ENCODE measurements at regions not wholly inside any gene's neighbourhood (a gene's known extent, or its start where the extent isn't known, plus 50 kb on each side); places are given as distances from the start of the nearest gene placed in this dataset.

- H3K4me3 ChIP-seq (ENCODE audit: control insufficient read depth, low read depth, low read length), result no peak overlapping the region
- no peak for TF ChIP-seq CTCF (IDR thresholded peaks at IDR 0.05; ENCODE audit: control insufficient read depth, insufficient read depth, low read depth, low read length, missing control alignments)
- no peak for DNase-seq (ENCODE audit: low read depth)
Measured at GRCh38 chr20:11588875-11589274, 328.8 kb upstream of the BTBD3 start.

- DNase-seq (ENCODE audit: low read depth), result no peak
- TF ChIP-seq CTCF (IDR thresholded peaks at IDR 0.05; ENCODE audit: control insufficient read depth, insufficient read depth, low read depth, low read length, missing control alignments), result no peak
Measured at GRCh38 chr20:11591965-11592364, 325.7 kb upstream of the BTBD3 start.

GRCh38 chr20:11604339-11604738 is 313.4 kb upstream of the BTBD3 start:
- no peak overlapping the region for H3K4me3 ChIP-seq (ENCODE audit: control insufficient read depth, low read depth, low read length)
- TF ChIP-seq CTCF (IDR thresholded peaks at IDR 0.05; ENCODE audit: control insufficient read depth, insufficient read depth, low read depth, low read length, missing control alignments), result no peak
- no peak for DNase-seq (ENCODE audit: low read depth)

More at GRCh38 chr20:11591965-11592364, 325.7 kb upstream of the BTBD3 start:
- H3K4me3 ChIP-seq (ENCODE audit: control insufficient read depth, low read depth, low read length), result no peak overlapping the region

- TF ChIP-seq CTCF (IDR thresholded peaks at IDR 0.05; ENCODE audit: control insufficient read depth, insufficient read depth, low read depth, low read length, missing control alignments), result no peak
- no peak for DNase-seq (ENCODE audit: low read depth)
- H3K4me3 ChIP-seq (ENCODE audit: control insufficient read depth, low read depth, low read length), result no peak overlapping the region
Measured at GRCh38 chr20:11607047-11607446, 310.6 kb upstream of the BTBD3 start.

GRCh38 chr20:11608736-11609135 is 309.0 kb upstream of the BTBD3 start:
- TF ChIP-seq CTCF (IDR thresholded peaks at IDR 0.05; ENCODE audit: control insufficient read depth, insufficient read depth, low read depth, low read length, missing control alignments), result no peak
- no peak for DNase-seq (ENCODE audit: low read depth)
- no peak overlapping the region for H3K4me3 ChIP-seq (ENCODE audit: control insufficient read depth, low read depth, low read length)

- H3K4me3 ChIP-seq (ENCODE audit: control insufficient read depth, low read depth, low read length), result no peak overlapping the region
- TF ChIP-seq CTCF (IDR thresholded peaks at IDR 0.05; ENCODE audit: control insufficient read depth, insufficient read depth, low read depth, low read length, missing control alignments), result no peak
- DNase-seq (ENCODE audit: low read depth), result no peak
Measured at GRCh38 chr20:11624704-11625103, 293.0 kb upstream of the BTBD3 start.

GRCh38 chr20:11626551-11626950 is 291.1 kb upstream of the BTBD3 start:
- no peak overlapping the region for H3K4me3 ChIP-seq (ENCODE audit: control insufficient read depth, low read depth, low read length)
- no peak for DNase-seq (ENCODE audit: low read depth)
- no peak for TF ChIP-seq CTCF (IDR thresholded peaks at IDR 0.05; ENCODE audit: control insufficient read depth, insufficient read depth, low read depth, low read length, missing control alignments)

Measured in AG09309 (cell line).